GM20000 (cell line): ENCODE measurements at regions not wholly inside any gene's neighbourhood (a gene's known extent, or its start where the extent isn't known, plus 50 kb on each side); places are given as distances from the start of the nearest gene placed in this dataset.
"Not testable (repeated sequence)": the region's sequence is repeated elsewhere in the genome, so short reads cannot be mapped to it uniquely, and the experiment has no call there.

ENCODE experiments used
- DNase-seq: peaks from one replicate; pipeline ENCODE4 v3.0.0; 2012; ENCODE audit warnings: low spot score
- TF ChIP-seq, protein P1 (sequence below): IDR thresholded peaks from 2 replicates; pipeline ENCODE4 v1.5.1; 2012; ENCODE audit warnings: mild to moderate bottlenecking, control low read depth; ENCODE audit errors: extremely low read depth, missing control alignments

DNA sequence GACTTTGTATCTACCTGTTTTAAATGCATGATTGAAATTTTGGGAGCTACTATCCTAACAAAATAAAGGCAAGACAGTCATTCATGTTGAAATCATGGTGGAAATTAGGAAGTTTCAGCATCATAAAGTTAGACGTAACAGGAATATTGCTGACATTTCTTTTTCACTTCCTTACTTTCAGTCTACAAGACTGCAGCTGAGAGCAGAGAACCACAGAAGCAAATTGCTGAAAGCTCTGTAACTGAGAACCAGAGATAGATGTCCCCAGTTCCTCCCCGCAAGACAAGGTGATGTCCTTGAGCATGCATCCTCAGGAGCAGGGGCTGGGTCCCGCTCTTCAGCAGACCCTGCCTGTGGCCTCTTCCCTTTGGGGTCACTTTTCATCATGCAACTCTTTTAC, 466.3 kb upstream of the POM121L12 start:
- DNase-seq, result no peak
- TF ChIP-seq, protein P1, sequence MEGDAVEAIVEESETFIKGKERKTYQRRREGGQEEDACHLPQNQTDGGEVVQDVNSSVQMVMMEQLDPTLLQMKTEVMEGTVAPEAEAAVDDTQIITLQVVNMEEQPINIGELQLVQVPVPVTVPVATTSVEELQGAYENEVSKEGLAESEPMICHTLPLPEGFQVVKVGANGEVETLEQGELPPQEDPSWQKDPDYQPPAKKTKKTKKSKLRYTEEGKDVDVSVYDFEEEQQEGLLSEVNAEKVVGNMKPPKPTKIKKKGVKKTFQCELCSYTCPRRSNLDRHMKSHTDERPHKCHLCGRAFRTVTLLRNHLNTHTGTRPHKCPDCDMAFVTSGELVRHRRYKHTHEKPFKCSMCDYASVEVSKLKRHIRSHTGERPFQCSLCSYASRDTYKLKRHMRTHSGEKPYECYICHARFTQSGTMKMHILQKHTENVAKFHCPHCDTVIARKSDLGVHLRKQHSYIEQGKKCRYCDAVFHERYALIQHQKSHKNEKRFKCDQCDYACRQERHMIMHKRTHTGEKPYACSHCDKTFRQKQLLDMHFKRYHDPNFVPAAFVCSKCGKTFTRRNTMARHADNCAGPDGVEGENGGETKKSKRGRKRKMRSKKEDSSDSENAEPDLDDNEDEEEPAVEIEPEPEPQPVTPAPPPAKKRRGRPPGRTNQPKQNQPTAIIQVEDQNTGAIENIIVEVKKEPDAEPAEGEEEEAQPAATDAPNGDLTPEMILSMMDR, result no peak

- TF ChIP-seq, protein P1, result no peak
- no peak for DNase-seq
These were observed 469.5 kb upstream of the POM121L12 start for GRCh38 chr7:52565974-52566373.

DNA sequence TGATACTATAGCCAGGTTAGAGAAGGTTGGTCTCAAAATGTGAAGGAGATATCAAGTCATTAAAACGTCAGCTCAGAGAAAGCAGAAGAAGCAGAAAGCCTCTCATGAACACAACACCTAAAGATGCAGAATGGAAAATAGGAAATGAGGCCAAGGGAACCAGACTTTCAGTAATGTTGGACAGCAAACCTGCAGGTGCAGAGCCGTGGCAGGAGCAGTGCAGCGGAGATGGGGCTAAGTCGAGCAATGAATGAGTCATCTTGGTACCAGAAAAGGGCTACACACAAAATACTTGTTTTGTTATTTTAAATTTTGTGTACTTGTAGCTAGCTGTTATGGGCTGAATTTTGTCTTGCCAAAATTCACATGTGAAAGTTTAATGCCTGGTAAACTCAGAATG, 479.6 kb upstream of the POM121L12 start:
- TF ChIP-seq, protein P1, result no peak
- no peak for DNase-seq

GRCh38 chr7:52547308-52547910, 488.0 kb upstream of the POM121L12 start:
- TF ChIP-seq, protein P1, result no peak

DNA sequence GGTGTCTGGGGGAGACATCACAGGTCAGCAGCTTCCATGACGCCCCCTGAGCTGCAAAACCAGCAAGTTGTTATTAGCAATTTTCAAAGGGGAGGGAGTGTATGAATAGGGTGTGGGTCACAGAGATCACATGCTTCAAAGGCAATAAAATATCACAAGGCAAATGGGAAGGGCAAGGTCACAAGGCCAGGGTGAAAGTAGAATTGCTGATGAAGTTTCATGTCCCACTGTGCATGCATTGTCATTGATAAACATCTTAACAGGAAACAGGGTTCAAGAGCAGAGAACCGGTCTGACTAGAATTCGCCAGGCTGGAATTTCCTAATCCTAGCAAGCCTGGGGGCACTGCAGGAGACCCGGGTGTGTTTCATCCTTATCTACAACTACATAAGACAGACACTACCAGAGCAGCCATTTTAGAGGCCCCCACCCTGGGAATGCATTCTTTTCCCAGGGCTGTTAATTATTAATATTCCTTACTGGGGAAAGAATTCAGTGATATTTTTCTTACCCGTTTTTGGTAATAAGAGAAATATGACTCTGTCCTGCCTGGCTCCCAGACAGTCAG, 494.2 kb upstream of the POM121L12 start:
- not testable (repeated sequence) for DNase-seq

More at GRCh38 chr7:52547308-52547910, 488.0 kb upstream of the POM121L12 start:
- no peak for DNase-seq

GRCh38 chr7:52540041-52540440, 495.4 kb upstream of the POM121L12 start:
- no peak for DNase-seq
- TF ChIP-seq, protein P1, result no peak

DNA sequence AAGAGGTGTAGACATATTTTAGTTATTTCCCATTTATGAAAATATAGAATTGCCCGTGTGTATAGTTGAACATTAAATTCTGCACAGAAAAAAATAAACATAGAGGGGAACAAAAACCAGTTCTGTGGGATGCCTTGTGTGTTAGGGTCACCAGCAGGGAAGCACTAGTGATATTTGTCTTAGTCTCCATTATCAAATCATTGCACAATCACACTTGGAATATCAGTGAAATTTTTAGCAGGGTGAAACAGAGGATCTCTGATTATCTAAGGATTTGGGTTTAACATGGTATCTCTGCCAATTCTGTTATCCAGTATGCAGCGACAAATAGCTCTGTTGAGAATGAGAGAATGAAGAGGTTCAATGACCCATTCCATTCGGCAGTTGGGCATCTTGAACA, 496.0 kb upstream of the POM121L12 start:
- TF ChIP-seq, protein P1, result no peak
- DNase-seq, result no peak

- TF ChIP-seq, protein P1, result no peak
- DNase-seq, result no peak
These were observed 498.4 kb upstream of the POM121L12 start for GRCh38 chr7:52537051-52537450.
